ENCODE measurements at regions not wholly inside any gene's neighbourhood (a gene's known extent, or its start where the extent isn't known, plus 50 kb on each side); places are given as distances from the start of the nearest gene placed in this dataset.
"Not testable (repeated sequence)": the region's sequence is repeated elsewhere in the genome, so short reads cannot be mapped to it uniquely, and the experiment has no call there.

GRCh38 chr4:43133566-43133965 is 241.1 kb downstream of the GRXCR1 start:
- no peak for DNase-seq (ENCODE audit: low spot score)
- TF ChIP-seq CTCF (IDR thresholded peaks at IDR 0.05), result no peak
- H3K27ac ChIP-seq, result no peak overlapping the region
- no peak overlapping the region for H3K4me3 ChIP-seq

GRCh38 chr4:43136752-43137151 is 244.2 kb downstream of the GRXCR1 start:
- Histone ChIP-seq H3K27ac (no peak overlapping the region), H3K4me3 (no peak overlapping the region)
- DNase-seq (ENCODE audit: low spot score), result no peak
- TF ChIP-seq CTCF (IDR thresholded peaks at IDR 0.05), result no peak

GRCh38 chr4:43146198-43146597 is 253.7 kb downstream of the GRXCR1 start:
- Histone ChIP-seq H3K27ac (no peak overlapping the region), H3K4me3 (no peak overlapping the region)
- DNase-seq (ENCODE audit: low spot score), result no peak
- TF ChIP-seq CTCF (IDR thresholded peaks at IDR 0.05), result no peak

GRCh38 chr4:43148481-43148880 is 256.0 kb downstream of the GRXCR1 start:
- DNase-seq (ENCODE audit: low spot score), result no peak
- TF ChIP-seq CTCF (IDR thresholded peaks at IDR 0.05), result no peak

DNA sequence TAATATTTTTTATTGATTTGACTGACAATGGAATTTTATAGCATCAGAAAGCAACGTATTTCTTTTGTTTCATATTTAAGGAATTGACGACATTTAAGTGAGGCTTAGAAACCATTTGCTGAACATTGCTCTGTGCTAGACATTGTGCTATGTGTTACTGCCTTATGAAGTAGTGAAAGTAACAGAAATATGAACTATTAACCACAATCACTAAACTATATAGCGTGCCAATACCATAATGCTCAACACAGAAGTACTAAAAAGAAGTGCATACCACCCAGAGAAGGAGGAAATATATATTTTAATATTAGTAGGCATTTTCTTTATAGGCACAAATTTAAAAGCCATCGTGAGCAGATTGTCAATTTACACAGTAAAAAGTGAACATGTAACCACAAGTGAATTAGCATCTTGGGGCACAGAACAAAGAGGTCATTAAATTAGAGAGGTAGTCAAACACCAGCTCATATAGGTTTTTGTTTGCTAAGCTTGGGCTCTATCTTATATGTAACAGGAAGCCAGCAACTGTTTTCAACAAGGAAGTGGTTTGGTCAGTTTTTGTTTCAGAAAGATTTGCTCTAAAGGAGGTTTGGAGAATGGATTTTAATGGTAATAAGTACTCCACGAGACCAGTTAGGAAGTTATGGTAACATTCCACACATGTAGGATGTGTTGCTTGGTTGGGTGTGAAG is 270.7 kb downstream of the GRXCR1 start:
- Histone ChIP-seq H3K27ac (no peak overlapping the region), H3K4me3 (no peak overlapping the region)
- no peak for DNase-seq (ENCODE audit: low spot score)
- TF ChIP-seq CTCF (IDR thresholded peaks at IDR 0.05), result no peak

More at GRCh38 chr4:43148481-43148880, 256.0 kb downstream of the GRXCR1 start:
- Histone ChIP-seq H3K4me3 (no peak overlapping the region), H3K27ac (no peak overlapping the region)

DNA sequence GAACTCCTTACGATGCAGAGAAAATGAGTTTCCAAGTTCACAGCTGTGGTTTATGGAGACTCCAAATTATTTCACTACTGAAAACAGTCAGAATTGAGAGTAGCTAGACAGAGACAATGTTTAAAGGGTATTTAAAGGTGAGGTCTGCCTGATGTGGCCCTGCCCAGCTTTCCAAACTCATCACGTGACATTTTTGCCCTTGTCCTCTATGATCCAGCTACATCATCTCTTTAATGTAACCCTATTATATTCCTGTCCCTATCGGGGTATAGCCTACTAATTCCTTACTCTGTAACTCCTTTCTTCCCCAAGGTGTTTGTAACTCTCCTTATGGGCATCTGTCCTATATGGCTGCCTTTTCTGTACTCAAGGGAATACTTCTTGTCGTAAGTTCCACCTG is 297.2 kb downstream of the GRXCR1 start:
- TF ChIP-seq CTCF (IDR thresholded peaks at IDR 0.05), result no peak
- DNase-seq (ENCODE audit: low spot score), result no peak
- Histone ChIP-seq H3K27ac (no peak overlapping the region), H3K4me3 (no peak overlapping the region)

- H3K27ac ChIP-seq; DNase-seq (ENCODE audit: low spot score); H3K4me3 ChIP-seq: not testable (repeated sequence)
These were observed 320.1 kb downstream of the GRXCR1 start for GRCh38 chr4:43212576-43212975.

Measured in coronary artery (tissue), 2 donors.